HUES48 (cell line): ENCODE measurements at regions not wholly inside any gene's neighbourhood (a gene's known extent, or its start where the extent isn't known, plus 50 kb on each side); places are given as distances from the start of the nearest gene placed in this dataset.
"Not testable (repeated sequence)": the region's sequence is repeated elsewhere in the genome, so short reads cannot be mapped to it uniquely, and the experiment has no call there.

Source experiments
- H3K27ac ChIP-seq: one replicate; pipeline ENCODE4 v1.7.0; 2013; ENCODE audit warnings: low read depth, low read length, inconsistent platforms
- H3K27me3 ChIP-seq: 2 replicates; pipeline ENCODE4 v1.6.1; 2013; ENCODE audit warnings: mild to moderate bottlenecking, low read length; ENCODE audit not compliant: control insufficient read depth, insufficient read depth
- H3K36me3 ChIP-seq: 2 replicates; pipeline ENCODE4 v1.6.1; 2013; ENCODE audit warnings: low read length; ENCODE audit not compliant: control insufficient read depth, insufficient read depth
- H3K4me1 ChIP-seq: 2 replicates; pipeline ENCODE4 v1.6.1; 2013; ENCODE audit warnings: mild to moderate bottlenecking, low read length; ENCODE audit not compliant: control insufficient read depth, insufficient read depth
- H3K4me3 ChIP-seq: 2 replicates; pipeline ENCODE4 v1.5.1; 2013; ENCODE audit warnings: mild to moderate bottlenecking, low read depth, low read length
- H3K9ac ChIP-seq: 2 replicates; pipeline ENCODE4 v1.6.1; 2013; ENCODE audit warnings: mild to moderate bottlenecking, low read depth, low read length, moderate library complexity
- H3K9me3 ChIP-seq: 2 replicates; pipeline ENCODE4 v1.6.1; 2013; ENCODE audit warnings: low read length; ENCODE audit not compliant: control insufficient read depth, insufficient read depth

DNA sequence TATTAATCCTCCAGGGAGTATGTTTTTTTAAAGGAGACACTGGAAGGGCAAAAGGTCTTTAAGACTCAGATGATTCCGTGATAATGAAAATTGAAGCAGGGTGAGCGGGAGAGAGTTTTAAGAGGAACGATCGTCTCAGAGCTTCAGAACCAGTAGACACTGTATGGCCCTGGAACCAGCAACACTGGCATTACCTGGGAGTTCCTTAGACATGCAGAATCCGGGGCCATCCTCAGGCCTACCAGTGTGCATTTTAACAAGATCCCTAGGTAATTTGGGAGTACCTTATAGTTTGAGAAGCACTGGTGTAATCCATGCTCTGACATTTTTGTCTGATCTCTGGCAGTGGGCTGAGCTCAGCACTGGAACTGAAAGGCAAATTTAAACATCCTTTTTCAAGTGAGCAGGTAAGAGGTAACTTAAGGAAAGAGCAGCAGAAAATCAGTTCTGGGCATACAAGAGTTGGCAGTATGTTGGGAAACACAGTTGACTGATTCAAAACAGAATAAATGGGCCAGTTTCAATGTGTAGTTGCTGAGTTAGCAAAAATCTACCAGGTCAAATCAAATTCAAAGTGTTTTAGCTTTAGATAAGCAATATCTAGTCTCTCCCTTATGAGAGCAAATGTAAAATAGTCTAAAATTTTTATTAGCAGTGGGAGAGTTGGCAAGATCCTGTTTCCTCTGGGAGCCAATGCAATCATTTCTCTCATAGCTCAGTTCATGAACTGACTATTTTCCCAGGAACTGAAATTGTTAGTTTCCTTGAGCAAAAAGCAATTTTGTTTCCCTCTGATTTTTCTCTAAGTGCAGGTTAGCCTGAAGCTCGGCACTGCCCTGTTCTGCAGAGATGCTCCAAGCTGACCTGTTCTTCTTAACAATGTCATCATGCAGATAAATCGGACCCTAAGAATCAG, 97.2 kb upstream of the ELMO1 start:
- no peaks in the 10 kb centered on the region for H3K4me1 ChIP-seq
- H3K9me3 ChIP-seq, result no peaks in the 10 kb centered on the region
- no peak overlapping the region for H3K4me3 ChIP-seq
- no peaks in the 10 kb centered on the region for H3K36me3 ChIP-seq
- no peak overlapping the region for H3K9ac ChIP-seq
- no peak overlapping the region for H3K27ac ChIP-seq
- no peaks in the 10 kb centered on the region for H3K27me3 ChIP-seq

DNA sequence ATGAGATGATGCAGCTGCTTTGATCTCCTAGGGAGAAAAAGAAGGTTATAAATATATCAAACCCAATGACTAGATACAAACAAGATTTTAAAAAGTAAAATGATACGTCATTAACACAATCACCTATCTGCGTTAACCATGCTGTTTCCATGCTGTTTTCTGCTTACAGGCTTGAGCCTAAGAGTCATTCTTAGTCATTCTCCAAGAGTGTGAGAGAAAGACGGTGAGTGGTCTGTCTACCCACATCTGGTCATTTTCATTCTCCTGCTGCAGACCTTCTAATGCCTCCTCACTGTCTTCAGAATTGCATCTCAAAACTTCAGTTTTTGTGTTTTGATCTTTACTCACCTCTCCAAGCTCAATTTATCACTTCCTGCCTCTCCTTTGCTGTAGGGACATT, 98.0 kb upstream of the ELMO1 start:
- Histone ChIP-seq H3K9me3 (no peaks in the 10 kb centered on the region), H3K4me3 (no peak overlapping the region), H3K36me3 (no peaks in the 10 kb centered on the region), H3K9ac (no peak overlapping the region), H3K27ac (no peak overlapping the region), H3K4me1 (no peaks in the 10 kb centered on the region), H3K27me3 (no peaks in the 10 kb centered on the region)

DNA sequence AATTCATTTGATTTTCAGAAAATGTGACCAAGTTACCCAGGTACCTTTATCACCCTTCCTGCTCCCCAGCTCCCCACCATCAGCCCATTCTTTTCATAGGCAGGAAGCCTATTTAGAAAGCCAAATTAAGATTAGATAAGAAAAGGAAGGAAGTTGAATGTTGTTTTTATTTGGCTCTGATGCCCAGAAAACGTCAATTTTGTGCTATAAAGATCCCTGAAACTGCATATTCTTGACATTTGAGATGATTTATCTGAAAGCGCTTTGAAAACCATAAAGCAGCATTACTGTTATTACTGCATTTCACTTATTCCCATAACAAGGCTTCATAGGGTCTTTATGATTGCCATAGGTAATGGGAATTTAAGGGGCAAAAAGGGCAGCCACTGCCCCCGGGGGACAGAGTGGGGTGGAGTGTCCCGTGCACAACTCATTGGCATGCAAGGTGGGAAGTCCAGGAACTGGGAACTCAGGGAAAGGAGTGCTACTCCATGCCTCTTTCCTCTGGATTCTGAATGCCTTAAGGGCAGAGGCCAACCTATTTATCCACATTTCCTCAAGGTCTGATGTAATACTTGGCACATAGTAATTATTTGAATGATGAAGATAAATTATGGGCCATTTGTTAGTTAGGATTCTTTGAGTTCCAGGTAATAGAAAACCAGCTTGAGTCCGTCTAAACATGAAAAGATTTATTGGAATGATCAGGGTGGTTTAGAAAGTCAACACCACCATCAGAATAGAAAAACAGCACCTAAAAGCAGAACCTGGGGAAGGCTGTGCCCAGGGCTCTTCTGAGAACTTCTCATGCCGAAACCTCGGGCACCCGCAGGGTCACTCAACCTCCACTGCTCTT, 100.6 kb upstream of the ELMO1 start:
- Histone ChIP-seq H3K4me3 (no peak overlapping the region), H3K27me3 (no peaks in the 10 kb centered on the region), H3K9me3 (no peaks in the 10 kb centered on the region), H3K36me3 (no peaks in the 10 kb centered on the region), H3K9ac (no peak overlapping the region), H3K27ac (no peak overlapping the region), H3K4me1 (peaks cover 5% of the 10 kb centered on the region; the same call in 1 of the 2 replicates)

DNA sequence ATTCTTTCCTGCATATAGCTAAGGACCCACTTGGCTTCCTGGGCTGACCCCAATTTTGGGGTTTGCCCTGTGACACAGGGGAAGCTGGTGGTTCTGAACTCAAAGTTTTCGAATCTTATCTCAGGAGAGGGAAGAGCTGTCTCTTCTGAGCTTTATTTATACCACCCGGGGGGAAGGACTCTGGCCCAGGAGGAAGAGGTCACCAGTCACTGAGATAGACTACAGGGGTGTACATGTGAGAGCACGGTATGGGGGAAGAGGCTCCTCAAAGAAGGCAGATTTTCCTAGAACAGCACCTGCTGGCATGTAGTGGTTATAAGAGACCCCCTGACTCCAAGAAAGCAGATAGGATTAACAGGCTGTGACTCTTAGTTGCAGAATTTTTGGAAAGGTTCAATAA, 101.8 kb upstream of the ELMO1 start:
- Histone ChIP-seq H3K27ac (no peak overlapping the region), H3K9ac (no peak overlapping the region), H3K4me3 (no peak overlapping the region)

DNA sequence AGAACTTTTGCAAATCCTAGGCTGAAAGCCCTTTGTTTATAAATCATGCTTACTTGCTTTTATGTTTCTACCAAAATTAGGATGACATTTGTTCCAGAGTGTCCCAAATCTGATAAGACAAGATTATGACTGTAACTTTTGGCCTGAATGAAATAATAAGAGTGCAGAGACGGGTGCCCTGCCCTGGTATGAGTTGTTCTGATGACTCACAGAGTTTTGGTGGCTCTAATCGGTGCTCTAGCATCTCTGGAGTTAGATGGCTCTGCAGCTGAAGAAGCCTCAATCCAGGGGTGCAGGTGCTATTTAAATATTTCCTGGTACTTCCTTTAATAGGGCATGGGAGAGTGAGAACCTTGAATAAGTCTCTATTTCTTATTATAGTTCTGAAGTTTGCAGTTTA, 102.2 kb upstream of the ELMO1 start:
- H3K9ac ChIP-seq, result no peak overlapping the region
- no peak overlapping the region for H3K27ac ChIP-seq
- H3K4me3 ChIP-seq, result no peak overlapping the region
- H3K9me3 ChIP-seq, result no peaks in the 10 kb centered on the region
- H3K27me3 ChIP-seq, result no peaks in the 10 kb centered on the region
- peaks cover 5% of the 10 kb centered on the region; the same call in 1 of the 2 replicates for H3K4me1 ChIP-seq
- H3K36me3 ChIP-seq, result no peaks in the 10 kb centered on the region

More for the DNA sequence above, 101.8 kb upstream of the ELMO1 start:
- Histone ChIP-seq H3K27me3 (no peaks in the 10 kb centered on the region), H3K9me3 (no peaks in the 10 kb centered on the region), H3K36me3 (no peaks in the 10 kb centered on the region), H3K4me1 (peaks cover 5% of the 10 kb centered on the region; the same call in 1 of the 2 replicates)

DNA sequence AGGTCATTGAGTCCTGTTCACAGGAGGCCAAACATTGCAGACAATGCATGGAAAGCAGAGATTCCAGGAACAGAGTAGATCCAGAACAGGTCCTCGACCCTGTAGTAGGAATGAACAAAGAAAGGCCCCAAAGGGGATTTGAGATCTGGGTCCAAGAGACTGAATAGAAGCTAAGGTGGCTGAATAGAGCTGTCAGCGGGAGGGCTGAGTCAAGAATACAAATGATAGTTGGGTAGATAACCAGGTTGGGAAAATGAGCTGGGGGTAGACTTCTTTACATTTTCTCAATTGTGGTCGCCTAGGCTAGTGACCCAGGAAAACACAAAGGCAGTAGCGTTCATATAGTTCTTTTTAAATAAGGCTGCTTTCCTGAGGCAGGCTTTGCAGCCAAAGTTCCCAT, 103.4 kb upstream of the ELMO1 start:
- no peaks in the 10 kb centered on the region for H3K27me3 ChIP-seq
- H3K36me3 ChIP-seq, result no peaks in the 10 kb centered on the region
- H3K27ac ChIP-seq, result no peak overlapping the region
- no peak overlapping the region for H3K4me3 ChIP-seq
- H3K9ac ChIP-seq, result no peak overlapping the region
- H3K9me3 ChIP-seq, result no peaks in the 10 kb centered on the region
- peaks cover 5% of the 10 kb centered on the region; the same call in 1 of the 2 replicates for H3K4me1 ChIP-seq

DNA sequence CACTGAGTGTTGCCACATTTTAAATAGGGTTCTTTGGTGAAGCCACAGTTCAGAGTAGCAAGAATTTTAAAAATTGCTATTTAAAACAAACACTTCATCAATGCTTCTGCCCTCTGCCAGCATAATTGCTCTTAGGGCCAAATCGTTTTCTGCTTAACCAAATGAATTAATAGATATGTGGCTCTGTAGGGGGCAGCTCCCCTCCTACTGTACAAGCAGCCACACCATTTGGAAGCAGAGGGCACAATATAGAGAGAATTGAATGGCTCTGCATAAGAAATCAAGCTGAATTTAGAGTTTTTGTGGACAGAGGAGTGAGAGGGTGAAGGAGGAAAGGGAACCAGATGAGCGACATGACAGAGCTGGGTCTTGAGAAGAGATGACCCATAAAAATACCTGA, 103.8 kb upstream of the ELMO1 start:
- H3K4me1 ChIP-seq, H3K36me3 ChIP-seq, H3K9ac ChIP-seq, H3K27ac ChIP-seq, H3K27me3 ChIP-seq, H3K9me3 ChIP-seq, H3K4me3 ChIP-seq: not testable (repeated sequence)

DNA sequence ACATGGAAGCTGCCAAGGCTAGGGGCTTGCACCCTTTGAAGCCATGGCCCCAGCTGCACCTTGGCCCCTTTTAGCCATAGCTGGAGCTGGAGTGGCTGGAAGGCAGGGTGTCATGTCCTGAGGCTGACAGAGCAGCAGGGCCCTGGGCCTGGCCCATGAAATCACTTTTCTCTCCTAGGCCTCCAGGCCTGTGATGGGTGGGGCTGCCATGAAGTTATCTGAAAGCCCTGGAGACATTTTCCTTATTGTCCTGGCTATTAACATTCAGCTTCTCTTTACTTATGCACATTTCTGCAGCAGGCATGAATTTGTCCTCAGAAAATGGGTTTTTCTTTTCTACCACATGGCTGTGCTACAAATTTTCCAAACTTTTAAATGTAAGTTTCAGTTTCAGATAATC, 106.9 kb upstream of the ELMO1 start:
- no peak overlapping the region for H3K4me3 ChIP-seq
- H3K9me3 ChIP-seq, result no peaks in the 10 kb centered on the region
- no peak overlapping the region for H3K9ac ChIP-seq
- no peak overlapping the region for H3K27ac ChIP-seq
- no peaks in the 10 kb centered on the region; the same call in 1 of the 2 replicates for H3K27me3 ChIP-seq
- H3K36me3 ChIP-seq, result no peaks in the 10 kb centered on the region
- peaks cover 5% of the 10 kb centered on the region; the same call in 1 of the 2 replicates for H3K4me1 ChIP-seq

DNA sequence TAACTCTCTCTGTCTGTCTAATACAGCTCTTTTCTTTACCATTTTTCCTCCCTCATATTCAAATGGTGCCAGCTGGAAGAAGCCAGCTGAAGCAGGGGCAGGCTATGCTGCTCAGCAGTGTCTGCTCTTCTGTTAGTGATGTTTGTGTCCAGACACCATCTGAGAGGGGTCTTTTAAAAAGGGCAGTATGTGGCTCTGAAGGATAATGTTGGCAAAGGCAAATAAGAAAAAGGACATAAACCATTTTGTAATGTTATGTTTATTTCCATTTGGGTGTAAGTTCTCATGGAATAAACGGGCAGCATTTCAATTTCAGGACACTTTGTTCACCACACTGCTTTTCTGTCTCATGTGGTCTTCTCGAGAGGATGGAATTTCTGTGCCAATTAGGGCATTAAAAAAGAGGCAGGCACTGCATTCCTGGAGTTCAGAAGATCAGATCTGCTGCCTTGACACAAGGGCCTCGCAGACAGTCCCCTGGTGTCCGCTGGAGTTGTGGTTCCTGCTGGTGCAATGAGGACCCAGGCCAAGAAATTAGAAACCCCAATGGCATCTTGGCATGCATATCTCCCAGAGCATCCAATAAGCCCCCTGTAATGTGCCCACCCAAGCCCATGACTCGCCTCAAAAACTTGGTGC, 109.0 kb upstream of the ELMO1 start:
- no peak overlapping the region for H3K27ac ChIP-seq
- no peak overlapping the region for H3K9ac ChIP-seq
- H3K36me3 ChIP-seq, result no peaks in the 10 kb centered on the region
- H3K9me3 ChIP-seq, result no peaks in the 10 kb centered on the region
- H3K4me1 ChIP-seq, result no peaks in the 10 kb centered on the region
- no peaks in the 10 kb centered on the region; the same call in 1 of the 2 replicates for H3K27me3 ChIP-seq
- no peak overlapping the region for H3K4me3 ChIP-seq

DNA sequence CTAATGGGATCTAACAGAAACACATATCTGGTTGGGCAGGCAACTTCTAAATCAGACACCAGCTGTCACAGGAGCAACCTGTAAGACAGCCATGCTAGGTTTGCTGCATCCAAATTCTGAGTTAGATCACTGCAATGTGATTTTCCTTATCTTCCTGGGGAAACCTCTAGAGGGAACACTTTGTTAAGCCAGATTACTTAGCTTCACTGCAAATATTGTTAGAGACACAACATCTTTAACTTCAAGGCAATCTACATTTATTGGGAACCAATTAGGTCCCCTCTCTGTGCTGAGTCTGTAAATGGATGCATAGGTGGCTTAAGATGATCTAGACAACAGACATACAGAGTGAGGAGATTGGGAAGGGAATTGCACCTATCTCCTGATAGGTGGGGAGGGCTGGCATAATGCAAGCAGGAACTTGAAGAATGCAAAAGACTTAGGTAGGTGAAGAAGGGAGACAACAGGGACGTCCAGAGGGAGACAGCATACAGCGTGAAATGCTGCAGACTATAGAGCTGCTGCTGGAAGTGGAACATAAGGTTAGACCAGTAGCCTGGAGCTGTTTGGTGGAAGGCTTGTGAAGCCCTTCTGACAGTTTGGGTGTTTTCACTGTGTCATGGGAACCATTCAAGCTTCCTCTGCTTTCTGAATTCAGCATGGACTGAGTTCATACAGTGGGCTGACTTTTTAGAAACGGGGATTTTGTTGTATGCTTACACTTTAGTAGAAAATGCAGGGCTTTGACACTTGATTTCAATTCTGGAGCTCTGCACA, 109.8 kb upstream of the ELMO1 start:
- H3K9ac ChIP-seq, result no peak overlapping the region
- no peaks in the 10 kb centered on the region for H3K9me3 ChIP-seq
- H3K4me3 ChIP-seq, result no peak overlapping the region
- no peak overlapping the region for H3K27ac ChIP-seq
- H3K27me3 ChIP-seq, result no peaks in the 10 kb centered on the region; the same call in 1 of the 2 replicates
- no peaks in the 10 kb centered on the region for H3K36me3 ChIP-seq
- peaks cover 1% of the 10 kb centered on the region; the same call in 1 of the 2 replicates for H3K4me1 ChIP-seq
